GM18499 (cell line): ENCODE measurements at regions not wholly inside any gene's neighbourhood (a gene's known extent, or its start where the extent isn't known, plus 50 kb on each side); places are given as distances from the start of the nearest gene placed in this dataset.
"Not testable (repeated sequence)": the region's sequence is repeated elsewhere in the genome, so short reads cannot be mapped to it uniquely, and the experiment has no call there.

Experiments used
- ATAC-seq: cut with Tn5 transposase; IDR thresholded peaks from one replicate; pipeline ENCODE4 v1.9.1; 2021; ENCODE audit warnings: moderate number of reproducible peaks; ENCODE audit not compliant: insufficient read depth, unreplicated experiment

DNA sequence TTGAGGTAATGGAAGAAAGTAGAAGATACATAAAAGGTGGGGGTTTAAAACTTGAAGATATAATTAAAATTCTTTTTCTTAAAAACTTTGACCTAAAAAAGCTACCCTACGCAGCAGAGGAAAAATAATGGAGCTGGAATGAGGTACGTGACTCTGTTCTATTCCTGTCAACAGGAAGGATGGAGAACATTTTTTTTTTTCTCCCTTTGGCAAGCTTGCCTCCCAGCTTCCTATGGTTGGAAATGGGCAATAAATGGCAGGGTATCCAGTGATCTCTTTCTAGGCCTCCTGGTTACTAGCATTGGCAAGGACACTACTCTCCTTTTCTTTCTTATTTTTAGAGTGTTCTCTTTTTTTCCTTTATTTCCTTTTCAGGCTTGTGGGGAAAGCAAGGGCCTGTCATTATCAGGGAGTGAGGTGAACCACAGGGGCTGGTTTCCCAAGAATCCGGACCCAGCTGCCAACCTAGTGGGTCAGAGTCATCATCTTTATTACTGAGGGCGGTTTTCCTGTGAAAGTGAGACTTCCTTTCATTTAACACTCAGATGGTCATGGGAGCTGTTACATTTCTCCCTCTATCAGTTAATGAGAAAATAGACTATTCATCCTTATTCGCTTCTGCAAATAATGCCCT is 224.6 kb downstream of the SPRY1 start:
- ATAC-seq = no peak

DNA sequence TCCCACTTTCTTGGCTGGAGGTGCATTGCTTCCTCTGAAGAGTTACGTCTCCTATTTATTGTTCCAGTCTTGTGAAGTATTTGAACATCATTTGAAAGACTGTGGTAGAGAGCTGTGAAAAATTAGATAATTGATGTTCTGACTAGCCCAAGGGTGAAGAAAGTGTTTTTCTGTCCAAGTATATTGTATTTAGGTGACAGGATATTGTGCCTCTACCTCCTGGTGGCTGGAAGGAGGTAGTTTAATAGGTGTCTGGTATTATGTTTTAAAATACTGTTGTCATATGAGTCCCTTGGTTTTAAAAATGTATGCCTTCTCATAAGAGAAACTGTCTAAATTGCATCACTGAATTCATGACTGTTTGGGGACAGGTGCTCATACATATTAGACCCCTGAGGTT is 226.0 kb downstream of the SPRY1 start:
- no peak for ATAC-seq

DNA sequence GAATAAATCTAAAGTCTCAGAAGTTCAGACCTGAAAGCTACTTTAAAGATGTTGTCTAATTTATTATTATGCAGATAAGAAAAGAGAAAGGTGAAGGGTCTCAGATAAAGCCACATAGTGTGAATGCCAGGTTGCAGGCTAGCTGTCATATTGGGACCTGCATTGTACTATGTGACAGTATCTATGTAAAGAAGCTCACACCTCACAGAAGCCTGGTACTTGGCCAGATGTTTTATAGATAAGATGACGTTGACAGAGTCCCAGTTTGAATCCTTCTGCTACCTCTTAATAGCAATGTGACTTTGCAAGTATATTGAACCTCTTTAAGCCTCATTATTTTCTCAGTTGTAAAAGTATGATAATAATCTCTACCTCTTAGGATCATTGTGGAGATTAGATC is 227.0 kb downstream of the SPRY1 start:
- no peak for ATAC-seq

DNA sequence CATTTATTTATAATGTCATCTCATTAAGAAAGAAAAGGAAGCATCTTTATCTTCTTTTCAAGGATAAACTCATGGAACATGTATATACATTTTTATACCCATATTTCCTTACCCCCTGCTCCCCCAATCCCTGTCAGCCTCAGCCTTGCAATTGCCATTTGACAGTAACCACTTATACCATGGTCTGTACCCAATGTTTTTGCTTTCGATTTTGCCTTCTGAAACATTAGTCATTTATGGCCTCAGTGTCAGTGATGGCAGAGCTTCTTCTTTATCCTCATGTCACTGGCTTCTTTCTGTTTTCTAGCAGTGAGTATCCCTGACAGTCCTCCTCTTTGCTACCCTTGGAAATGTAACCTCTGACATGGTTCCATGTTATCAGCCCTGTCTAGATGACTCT is 228.4 kb downstream of the SPRY1 start:
- no peak for ATAC-seq

DNA sequence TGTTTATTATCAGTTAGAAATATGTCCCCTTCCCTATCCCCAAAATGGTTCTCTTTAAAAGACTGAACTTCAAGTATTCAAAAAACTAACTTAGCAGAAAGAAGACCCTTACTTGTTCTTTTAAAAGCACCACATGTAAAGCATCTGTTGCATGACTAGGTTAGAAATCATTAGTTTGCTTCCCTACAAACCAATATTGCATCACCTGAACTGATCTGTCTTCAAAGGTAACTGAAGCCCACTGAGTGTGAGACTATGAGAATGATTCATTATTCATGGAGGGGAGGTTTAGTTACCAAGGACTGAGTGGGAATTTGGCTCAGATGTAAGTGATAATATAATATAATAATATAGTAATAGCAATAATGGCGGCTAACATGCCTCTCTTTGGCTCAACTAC is 231.7 kb downstream of the SPRY1 start:
- no peak for ATAC-seq

DNA sequence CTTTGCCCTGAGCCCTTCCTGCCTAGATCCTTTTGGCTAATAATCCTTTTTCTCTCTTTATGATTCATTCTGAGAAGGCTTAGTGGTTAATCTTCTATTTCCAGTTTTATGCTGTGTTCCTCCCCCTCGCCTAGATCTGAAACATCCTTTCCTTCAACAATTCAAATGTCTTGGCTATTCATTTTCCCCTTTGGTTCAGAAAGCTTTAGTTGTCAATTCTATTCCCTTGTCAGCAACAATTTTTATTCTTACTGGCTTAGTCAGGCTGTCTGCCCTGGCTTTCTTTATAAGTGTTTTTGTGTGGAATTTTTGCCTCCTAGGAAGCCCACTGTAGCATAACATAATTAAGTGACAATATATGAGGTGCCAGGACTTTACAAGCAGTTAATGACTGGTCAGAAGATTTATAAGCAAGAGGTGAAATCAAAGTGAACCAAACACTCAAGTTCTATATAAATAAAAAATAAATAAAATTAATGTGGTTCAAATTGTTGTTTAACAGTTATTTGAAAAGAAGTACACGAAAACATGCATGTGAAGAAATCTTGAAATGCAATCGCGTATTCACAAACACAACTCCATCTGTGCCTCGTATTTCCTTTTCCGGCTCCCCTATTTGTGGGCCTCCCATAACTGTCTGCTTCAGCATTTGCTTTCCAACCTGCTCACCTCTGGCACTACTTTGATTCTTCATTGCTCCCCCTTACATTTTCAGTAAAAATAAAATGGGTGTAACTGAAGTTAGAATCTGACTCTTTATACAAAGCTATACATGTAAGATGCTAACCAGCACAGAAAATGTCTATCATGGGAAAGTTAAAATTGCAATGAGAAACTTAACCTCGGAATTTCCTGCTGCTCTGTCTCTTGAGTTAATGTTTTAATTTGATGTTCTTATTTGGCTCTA is 235.4 kb downstream of the SPRY1 start:
- no peak for ATAC-seq

DNA sequence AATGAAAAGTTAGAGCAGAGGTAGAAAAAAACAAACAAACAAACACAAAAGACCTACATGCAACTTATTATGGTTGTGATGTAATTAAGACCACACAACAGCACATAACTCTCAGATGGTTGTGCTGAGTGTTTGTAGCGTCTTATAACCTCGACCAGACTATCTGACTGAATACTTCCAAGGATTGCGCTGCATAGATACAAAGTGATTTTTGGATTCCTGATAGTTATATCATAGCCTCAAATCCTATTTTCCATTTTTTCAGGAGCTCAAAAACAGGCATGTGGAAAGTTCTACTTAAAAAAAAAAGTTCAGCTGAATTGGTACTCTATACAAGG is 236.1 kb downstream of the SPRY1 start:
- ATAC-seq = no peak

DNA sequence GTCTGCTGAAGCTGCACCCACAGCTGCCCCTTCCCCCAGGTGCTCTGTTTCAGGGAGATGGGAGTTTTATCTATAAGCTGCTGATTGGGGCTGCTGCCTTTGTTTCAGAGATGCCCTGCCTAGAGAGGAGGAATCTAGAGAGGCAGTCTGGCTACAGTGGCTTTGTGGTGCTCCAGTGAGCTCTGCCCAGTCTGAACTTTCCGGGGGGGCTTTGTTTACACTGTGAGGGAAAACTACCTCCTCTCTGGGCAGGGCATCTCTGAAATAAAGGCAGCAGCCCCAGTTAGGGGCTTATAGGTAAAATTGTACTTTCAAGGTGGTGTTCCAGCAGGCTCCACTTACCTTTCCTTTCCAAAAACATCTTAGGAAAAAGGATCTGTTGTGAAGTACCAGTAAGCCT is 242.2 kb downstream of the SPRY1 start:
- no peak for ATAC-seq

DNA sequence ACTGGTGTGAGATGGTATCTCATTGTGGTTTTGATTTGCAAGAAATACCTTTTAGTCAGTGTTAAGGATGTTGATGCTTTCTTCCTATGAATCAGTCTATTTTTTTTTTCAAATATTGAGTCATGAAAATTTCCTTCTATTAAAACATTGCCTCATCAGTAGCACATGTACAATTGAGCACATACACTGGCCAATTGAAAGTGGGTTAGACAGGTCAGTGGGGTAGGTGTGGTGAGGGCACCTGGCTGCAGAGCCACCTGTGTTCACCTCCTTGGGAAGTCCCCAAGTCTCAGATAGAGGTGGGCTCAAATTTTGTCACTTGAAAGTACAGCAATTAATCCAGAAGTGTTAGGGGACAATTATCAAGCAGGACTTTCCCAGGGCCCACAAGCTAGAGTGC is 243.7 kb downstream of the SPRY1 start:
- ATAC-seq = no peak

DNA sequence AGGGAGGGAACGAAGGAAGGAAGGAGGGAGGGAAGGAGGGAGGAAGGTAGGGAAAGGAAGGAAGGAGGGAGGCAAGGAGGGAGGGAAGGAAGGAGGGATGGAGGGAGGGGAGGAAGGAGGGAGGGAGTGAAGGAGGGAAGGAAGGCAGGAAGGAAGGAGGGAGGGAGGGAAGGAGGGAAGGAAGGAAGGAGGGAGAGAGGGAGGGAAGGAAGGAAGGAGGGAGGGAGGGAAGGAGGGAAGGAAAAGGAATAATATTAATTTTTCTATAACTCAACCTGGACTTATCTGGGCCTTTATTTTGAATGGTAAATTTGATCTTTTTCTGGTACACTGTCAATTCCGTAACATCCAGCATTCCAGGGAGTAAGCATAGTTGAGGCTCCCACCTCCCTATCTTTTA is 244.2 kb downstream of the SPRY1 start:
- no peak for ATAC-seq

DNA sequence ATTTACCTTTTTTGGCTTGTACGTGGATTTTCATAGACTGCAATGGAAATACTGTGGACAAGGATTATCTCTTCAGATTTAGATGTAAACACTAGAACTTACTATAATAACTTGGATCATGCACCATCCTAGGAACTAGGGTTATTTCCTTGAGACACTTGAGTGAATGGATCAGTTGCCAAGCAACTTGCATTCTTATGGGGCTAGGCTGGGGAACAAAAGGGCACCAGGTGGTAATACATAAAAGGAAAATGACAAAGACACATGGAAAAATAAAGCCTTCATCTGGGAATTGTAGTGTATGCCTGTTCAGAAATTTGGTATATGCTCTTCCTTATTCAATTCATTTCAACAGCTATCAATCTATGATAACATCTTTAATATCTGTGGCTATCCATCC is 247.1 kb downstream of the SPRY1 start:
- no peak for ATAC-seq

DNA sequence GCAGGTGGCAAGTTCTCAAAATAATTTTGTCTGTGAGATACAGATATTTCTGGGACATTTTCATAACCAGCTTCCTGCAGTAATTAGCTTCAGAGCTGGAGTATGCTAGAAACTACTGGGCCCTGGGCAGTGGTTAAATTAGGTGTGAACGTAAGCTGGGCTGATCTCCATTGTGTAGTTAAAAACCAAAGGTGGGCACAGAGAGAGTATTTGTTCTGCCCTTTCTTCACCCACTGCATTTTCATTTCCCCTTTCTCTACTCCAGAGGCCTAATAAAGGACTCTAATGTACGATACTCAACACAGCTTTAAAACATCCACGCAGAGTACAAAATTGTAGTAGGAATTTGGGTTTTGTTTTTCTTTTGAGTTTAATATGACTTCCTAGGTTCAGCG is 252.7 kb downstream of the SPRY1 start:
- ATAC-seq = peak; percentile 84

DNA sequence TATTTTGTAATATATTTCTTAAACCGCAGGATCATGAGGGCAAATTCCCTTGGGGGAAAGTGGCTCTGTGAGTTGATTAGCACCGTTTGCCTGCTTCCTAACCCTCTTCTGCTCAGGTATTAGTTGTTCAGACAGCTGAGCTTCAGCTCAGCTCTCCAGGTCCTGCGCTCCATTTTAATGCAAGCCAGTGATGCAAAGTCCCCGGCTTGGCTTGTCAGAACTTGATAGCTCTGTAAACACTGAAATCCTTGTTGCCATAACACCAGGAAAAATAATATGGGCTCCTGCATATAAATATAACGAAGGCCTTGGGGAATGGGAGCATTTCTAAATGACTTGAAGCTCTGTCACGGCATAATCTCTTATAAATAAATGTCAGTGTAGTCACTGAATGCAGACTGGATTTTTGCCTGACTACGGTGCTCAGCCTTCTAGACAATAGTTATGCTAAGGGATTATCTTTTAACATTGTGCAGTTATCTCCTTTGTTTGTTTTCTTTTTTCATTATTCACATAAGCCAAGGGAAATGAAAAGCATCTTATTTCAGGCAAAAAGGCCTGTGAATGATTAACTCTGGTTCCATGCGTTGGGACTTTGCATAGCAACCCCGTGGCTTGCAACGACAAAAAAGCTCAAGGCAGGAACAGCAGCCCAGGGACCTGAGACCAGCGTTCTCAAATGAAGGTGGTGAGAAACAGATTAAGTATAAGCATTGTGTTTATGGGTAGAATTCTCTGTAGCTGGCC is 253.2 kb downstream of the SPRY1 start:
- no peak for ATAC-seq

DNA sequence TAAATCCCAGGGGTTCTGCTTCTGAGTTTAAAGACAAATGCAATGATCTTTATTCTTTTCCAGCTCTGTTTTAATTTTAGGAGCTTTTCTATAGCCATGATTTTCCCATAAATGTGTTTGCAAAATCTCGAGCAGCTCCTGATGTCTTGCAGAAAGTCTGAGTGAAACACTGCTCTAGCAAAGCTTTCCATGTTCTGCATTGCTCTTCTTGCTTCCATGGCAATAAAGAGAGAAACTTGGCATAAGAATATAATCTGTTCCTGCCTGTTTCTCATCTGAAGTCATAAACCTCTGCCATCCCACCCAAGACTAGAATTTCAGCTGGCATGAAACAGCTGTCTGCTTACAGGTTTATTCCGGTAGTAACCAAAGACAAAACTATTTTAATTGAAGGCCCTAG is 254.5 kb downstream of the SPRY1 start:
- ATAC-seq = no peak

DNA sequence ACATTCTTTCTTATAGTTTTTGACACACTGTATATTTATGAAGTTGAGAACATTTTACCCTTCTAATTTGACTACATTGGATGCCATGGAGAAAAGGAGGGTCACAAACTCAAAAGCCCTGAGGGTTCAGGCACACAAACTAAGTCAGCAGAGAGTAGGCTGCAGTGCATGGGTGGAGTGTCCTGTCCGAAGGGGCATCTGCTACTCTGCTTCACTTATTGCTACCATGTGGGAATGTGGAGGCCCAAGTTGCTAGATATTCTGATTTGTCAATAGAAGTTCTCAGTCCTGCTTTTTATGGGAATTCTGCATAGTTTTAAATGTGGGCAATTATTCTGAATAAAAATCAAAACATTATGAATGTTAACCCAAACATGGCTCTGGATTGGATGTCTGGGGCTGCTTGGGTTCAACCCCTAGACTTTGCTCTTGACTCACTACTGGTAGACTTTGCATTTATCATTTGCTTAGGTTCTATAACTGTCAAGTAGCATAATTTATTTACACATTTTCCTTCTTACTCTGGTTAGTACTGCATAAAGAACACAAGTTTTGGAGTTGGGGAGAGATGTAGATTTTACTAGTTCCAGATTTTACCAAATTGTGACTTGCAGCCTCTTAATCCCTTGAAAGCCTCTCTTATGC is 255.1 kb downstream of the SPRY1 start:
- ATAC-seq = no peak

DNA sequence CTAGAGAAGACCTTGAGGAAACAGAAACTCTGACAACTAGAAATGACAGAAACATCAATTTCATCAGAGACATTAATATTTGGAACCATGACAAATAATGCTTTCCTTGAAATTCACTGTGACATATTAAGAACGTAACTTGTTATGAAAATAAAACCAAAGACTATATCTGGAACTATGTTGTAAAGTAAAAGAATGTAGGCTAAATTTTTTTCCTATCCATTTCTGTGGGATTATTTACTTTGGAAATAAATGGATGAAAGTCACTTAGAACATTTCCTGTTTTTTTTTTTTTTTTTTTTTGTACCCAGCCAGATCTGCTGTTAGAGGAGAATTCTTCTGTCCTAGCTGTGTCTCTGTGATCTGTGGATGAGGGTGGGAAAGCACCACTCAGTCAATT is 255.9 kb downstream of the SPRY1 start:
- no peak for ATAC-seq

DNA sequence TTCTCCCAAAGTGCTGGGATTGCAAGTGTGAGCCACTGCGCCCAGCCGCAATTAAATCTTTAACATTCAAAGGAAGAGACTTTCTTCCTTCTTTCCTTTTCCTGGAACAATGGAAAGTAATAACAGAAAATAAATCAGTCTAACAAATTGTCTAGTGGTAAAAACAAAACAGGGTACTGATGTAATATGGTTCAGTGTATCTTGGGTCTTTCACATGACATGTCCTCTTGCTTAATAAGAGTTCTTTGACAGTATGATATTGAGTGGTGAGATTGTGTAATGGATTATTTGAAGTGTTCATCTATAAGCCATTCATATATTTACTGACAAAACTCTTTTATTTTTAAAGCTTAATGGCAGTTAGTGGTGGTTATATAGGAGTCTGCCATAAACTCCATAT is 256.6 kb downstream of the SPRY1 start:
- ATAC-seq = no peak

DNA sequence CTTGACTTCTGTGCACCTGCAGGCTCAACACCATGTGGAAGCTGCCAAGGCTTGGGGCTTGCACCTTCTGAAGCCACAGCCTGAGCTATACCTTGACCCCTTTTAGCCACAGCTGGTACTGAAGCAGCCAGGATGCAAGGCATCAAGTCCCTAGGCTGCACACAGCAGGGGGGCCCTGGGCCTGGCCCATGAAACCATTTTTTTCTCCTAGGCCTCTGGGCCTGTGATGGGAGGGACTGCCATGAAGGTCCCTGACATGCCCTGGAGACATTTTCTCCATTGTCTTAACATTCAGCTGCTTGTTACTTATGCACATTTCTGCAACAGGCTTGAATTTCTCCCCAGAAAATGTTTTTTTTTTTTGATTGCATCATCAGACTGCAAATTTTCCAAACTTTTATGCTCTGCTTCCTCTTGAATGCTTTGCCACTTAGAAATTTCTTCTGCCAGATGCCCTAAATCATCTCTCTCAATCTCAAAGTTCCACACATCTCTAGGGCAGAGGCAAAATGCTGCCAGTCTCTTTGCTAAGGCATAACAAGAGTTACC is 260.2 kb downstream of the SPRY1 start:
- not testable (repeated sequence) for ATAC-seq

DNA sequence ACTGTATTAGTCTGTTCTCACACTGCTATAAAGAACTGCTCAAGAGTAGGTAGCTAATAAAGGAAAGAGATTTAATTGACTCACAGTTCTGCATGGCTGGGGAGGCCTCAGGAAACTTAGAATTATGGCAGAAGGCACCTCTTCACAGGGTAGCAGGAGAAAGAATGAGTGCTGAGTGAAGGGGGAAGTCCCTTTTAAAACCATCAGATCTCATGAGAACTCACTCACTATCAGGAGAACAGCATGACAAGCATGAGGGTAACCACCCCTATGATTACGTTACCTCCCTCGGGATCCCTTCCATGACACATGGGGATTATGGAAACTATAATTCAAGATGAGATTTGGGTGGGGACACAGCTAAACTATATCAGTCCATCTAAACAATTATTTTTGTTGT is 261.0 kb downstream of the SPRY1 start:
- ATAC-seq = not testable (repeated sequence)

DNA sequence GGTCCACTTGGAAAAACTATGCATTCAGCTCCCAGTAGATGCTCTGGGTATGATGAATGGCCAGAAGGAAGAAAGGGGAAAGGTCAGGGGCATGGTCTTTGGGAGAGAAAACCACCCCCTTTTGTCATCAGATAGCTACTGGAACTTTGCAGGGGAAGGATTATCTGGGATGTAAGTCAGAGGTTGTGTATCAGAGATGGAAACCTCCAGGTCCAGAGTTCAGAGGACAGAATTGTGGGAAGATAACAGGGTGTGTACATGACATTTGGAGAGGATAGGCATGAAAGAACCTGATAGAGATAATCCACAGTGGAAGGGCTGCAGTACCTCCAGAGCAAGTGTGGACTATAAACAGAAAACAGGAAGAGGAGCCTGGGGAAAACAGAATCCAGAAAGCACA is 262.7 kb downstream of the SPRY1 start:
- ATAC-seq = no peak

DNA sequence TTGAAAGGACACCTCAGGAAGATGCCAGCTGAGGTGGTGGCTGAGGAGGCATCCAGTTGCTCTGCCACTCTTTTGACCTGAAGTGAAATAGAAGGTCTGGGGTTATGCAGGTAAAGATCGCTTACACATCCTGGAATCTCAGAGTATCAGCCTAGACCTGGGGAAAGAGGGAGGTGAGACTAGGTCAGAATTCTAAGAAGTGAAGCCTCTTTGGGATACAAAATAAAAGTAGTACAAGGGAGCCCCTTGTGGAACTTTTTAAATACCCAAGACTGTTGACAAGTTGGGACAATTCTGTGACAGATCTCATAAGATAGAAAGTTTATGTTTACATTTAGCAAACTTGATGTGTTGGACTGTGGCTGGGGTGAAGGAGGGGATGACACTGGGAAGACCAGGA is 263.1 kb downstream of the SPRY1 start:
- no peak for ATAC-seq
